ENCODE measurements at regions not wholly inside any gene's neighbourhood (a gene's known extent, or its start where the extent isn't known, plus 50 kb on each side); places are given as distances from the start of the nearest gene placed in this dataset.

DNA sequence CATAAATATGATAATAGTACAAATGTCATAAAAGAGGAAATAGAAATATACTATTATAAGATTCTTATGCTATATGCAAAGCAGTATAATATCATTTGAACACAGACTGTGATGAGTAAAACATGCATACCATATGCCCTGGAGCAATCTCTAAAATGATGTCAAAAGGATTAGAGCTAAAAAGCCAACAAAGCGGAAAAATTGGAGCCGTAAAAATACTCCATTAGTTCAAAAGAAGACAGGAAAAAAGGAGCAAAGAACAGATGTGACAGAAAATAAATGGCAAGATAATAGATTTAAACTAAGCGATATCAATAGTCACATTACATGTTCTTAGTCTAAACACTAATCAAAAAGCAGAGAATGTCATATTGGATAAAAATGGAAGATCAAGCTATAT is 191.0 kb upstream of the PLPP4 start:
- Mint-ChIP-seq H3K27ac (no peak overlapping the region), H3K27me3 (peaks cover 27% of the 10 kb centered on the region), H3K4me3 (no peak overlapping the region), H3K36me3 (ENCODE audit: low read depth) (no peaks in the 10 kb centered on the region), H3K4me1 (no peaks in the 10 kb centered on the region)
- no peaks in the 10 kb centered on the region for H3K9me3 ChIP-seq (ENCODE audit: control insufficient read depth, low read length, poor library complexity, severe bottlenecking)
- DNase-seq (no peak), ATAC-seq (no peak)

DNA sequence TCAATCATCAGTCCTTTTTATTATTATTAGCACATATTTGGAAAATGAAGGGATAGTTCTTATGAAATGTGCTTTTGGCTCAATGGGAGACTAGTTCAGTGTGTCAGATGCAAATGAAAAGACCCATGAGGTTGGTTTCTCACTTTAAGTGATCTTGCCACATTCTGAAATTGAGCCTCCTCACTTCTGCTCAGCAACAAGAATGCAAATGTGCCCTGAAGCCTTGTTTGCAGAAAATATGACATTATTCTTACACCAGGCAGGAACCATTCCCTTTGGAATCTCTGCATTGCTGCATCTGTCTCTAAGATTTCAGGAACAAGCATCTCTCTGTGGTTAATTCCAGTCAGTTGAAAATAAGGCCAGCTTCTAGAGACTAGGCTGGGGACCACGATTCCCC is 186.1 kb upstream of the PLPP4 start:
- Mint-ChIP-seq H3K27me3 (peaks cover 8% of the 10 kb centered on the region), H3K4me1 (no peaks in the 10 kb centered on the region), H3K36me3 (ENCODE audit: low read depth) (no peaks in the 10 kb centered on the region), H3K4me3 (no peak overlapping the region), H3K27ac (no peak overlapping the region)
- DNase-seq (no peak), ATAC-seq (no peak)
- H3K9me3 ChIP-seq (ENCODE audit: control insufficient read depth, low read length, poor library complexity, severe bottlenecking) = no peaks in the 10 kb centered on the region

DNA sequence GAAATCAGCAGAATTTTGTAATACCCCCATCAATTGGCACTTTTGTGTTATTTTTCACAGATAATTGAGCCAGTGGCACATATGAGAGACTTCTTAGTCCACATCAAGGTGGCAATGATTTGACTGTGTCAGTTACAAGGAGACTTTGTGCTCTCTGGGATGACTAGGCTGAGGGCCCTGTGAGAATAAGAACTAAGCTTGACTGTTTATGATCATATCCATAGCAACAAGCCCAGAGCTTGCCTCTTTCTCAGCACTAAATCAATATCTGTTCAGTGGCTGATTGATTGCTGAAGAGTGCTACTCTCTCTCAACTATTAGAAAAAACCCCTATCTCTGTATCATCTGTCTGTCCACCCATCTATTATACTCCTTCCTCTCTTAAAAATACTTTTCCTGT is 185.3 kb upstream of the PLPP4 start:
- Mint-ChIP-seq H3K36me3 (ENCODE audit: low read depth) (no peaks in the 10 kb centered on the region), H3K4me1 (no peaks in the 10 kb centered on the region), H3K27me3 (peaks cover 5% of the 10 kb centered on the region), H3K4me3 (no peak overlapping the region), H3K27ac (no peak overlapping the region)
- no peaks in the 10 kb centered on the region for H3K9me3 ChIP-seq (ENCODE audit: control insufficient read depth, low read length, poor library complexity, severe bottlenecking)
- no peak for DNase-seq
- ATAC-seq = no peak

DNA sequence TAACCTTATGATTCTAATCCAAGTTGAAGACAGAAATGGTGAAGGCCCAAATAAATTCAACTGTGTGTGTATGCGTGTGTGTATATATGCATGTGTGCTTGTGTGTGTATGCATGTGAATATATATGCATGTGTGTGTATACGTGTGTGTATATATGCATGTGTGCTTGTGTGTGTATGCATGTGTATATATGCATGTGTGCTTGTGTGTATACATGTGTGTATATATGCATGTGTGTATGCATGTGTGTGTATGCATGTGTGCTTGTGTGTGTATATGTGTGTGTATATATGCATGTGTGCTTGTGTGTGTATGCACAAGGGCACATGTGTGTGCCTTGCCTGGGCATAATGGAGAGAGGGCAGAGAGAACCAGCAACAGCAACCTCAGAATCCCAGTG is 184.7 kb upstream of the PLPP4 start:
- Mint-ChIP-seq H3K4me1 (no peaks in the 10 kb centered on the region), H3K27me3 (peaks cover 5% of the 10 kb centered on the region), H3K27ac (no peak overlapping the region), H3K4me3 (no peak overlapping the region), H3K36me3 (ENCODE audit: low read depth) (no peaks in the 10 kb centered on the region)
- no peaks in the 10 kb centered on the region for H3K9me3 ChIP-seq (ENCODE audit: control insufficient read depth, low read length, poor library complexity, severe bottlenecking)
- ATAC-seq (no peak), DNase-seq (no peak)

DNA sequence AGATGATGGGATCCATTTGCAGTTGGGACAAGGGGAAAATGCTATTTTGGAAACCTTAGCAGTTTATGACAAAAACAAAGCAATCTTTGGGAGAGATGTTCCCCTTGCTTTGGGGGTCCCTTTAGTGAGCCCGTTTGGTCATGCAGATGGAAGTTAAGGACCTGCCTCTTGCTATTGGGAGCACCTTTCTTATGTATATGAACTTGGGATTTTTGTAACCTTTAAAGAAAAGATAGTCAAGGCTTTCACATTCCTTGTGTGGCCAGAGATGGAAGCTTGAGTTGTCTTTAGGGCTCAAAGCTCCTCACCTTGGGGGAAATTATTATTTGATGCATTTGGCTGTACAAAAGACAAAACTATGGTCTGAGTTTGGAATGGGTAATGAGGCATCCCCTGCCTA is 179.0 kb upstream of the PLPP4 start:
- no peaks in the 10 kb centered on the region for H3K36me3 Mint-ChIP-seq (ENCODE audit: low read depth)
- no peak for ATAC-seq
- H3K4me3 Mint-ChIP-seq = no peak overlapping the region
- H3K4me1 Mint-ChIP-seq = no peaks in the 10 kb centered on the region
- H3K27ac Mint-ChIP-seq = no peak overlapping the region
- no peak for DNase-seq
- peaks cover 12% of the 10 kb centered on the region for H3K27me3 Mint-ChIP-seq
- H3K9me3 ChIP-seq (ENCODE audit: control insufficient read depth, low read length, poor library complexity, severe bottlenecking) = no peaks in the 10 kb centered on the region

DNA sequence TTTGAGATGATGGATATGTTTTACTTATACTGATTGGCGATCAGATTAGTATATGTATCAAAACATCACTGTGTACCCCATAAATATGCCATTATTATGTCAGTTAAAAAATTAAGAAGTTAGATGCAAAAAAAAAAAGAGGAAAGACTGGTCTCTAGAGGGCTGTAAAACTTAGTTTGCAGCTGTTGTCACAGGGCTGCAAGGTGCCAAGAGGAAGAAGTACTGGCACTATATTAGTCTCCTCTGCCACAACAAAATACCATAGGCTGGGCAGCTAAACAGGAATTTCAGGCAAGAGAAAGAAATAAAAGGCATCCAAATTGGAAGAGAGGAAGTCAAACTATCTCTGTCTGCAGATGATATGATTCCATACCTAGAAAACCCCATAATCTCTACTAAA is 177.8 kb upstream of the PLPP4 start:
- no peak overlapping the region for H3K4me3 Mint-ChIP-seq
- no peaks in the 10 kb centered on the region for H3K36me3 Mint-ChIP-seq (ENCODE audit: low read depth)
- ATAC-seq (no peak), DNase-seq (no peak)
- H3K4me1 Mint-ChIP-seq = no peaks in the 10 kb centered on the region
- H3K27ac Mint-ChIP-seq = no peak overlapping the region
- no peaks in the 10 kb centered on the region for H3K9me3 ChIP-seq (ENCODE audit: control insufficient read depth, low read length, poor library complexity, severe bottlenecking)
- peaks cover 11% of the 10 kb centered on the region for H3K27me3 Mint-ChIP-seq

DNA sequence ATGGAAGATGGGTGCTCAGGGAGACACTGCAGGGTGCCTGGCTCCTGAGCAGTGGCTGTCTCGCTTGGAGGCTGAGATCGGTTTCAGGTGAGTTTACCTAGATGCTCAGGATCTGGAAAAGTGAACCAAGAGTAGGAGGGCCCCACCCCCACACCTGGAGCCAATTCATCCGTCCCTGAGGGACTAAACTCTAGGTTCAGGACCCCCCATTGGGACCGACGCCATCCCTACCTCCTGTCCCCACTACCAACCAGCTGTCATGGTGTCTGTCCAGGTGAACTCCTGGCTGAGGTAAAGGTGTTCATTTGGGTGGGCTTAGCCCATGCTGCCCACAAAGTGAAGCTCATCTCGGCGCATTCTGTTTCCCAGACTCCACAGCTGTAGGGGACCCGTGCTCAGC is 174.6 kb upstream of the PLPP4 start:
- Mint-ChIP-seq H3K36me3 (ENCODE audit: low read depth) (no peaks in the 10 kb centered on the region), H3K27me3 (peaks cover 11% of the 10 kb centered on the region), H3K27ac (no peak overlapping the region), H3K4me1 (no peaks in the 10 kb centered on the region), H3K4me3 (no peak overlapping the region)
- DNase-seq = no peak
- no peaks in the 10 kb centered on the region for H3K9me3 ChIP-seq (ENCODE audit: control insufficient read depth, low read length, poor library complexity, severe bottlenecking)
- no peak for ATAC-seq

DNA sequence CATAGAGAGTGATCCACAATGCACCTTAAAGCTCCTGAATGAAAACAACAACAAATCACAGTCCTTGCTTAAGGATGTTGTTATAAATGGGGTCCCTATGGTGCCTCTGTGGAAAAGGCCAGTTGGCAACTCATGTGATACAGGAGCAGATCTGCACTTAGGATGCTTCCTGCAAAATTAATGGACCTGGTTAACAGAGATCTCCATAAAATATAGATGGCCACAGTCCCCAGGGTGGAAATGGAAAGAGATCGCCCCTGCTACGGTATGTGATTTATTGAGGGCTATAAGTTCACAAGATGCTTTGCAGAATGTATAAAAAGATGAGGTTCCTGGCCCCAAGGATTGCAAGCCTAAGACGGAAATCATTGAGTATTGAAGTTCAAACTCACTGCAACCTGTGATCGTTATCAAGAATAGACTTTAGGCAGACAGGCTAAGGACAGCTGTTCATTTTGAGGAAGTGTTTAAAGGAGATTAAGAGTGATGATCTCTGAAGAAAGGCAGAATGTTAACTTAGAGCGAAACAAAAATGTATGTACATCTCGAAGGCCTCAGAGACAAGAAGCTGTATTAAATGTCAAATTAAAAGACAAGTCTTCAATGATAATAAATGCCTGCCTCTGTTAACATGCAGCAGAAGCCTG is 174.1 kb upstream of the PLPP4 start:
- Mint-ChIP-seq H3K4me3 (no peak overlapping the region), H3K27me3 (peaks cover 7% of the 10 kb centered on the region), H3K4me1 (no peaks in the 10 kb centered on the region), H3K36me3 (ENCODE audit: low read depth) (no peaks in the 10 kb centered on the region), H3K27ac (no peak overlapping the region)
- H3K9me3 ChIP-seq (ENCODE audit: control insufficient read depth, low read length, poor library complexity, severe bottlenecking) = no peaks in the 10 kb centered on the region
- ATAC-seq = no peak
- DNase-seq = no peak

DNA sequence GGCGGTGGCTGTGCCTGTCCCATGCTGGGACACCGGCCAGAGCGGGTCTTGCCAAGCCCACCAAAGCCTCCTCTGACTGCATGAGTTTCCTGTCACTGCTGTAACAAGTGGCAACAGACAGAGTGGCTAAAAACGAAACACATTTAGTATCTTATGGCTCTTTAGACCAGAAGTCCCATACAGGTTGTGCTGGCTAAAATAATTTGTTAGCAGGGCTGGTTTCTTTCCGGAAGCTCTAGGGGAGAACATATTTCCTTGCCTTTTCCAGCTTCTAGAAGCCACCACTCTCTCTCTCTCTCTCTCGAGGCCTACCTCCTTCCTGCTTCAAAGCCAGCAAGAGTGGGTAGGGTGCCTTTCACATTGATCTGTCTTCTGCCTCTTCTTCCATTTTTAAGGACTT is 171.6 kb upstream of the PLPP4 start:
- Mint-ChIP-seq H3K27ac (no peak overlapping the region), H3K4me1 (no peaks in the 10 kb centered on the region), H3K4me3 (no peak overlapping the region), H3K36me3 (ENCODE audit: low read depth) (no peaks in the 10 kb centered on the region), H3K27me3 (peaks cover 27% of the 10 kb centered on the region)
- DNase-seq (no peak), ATAC-seq (no peak)
- H3K9me3 ChIP-seq (ENCODE audit: control insufficient read depth, low read length, poor library complexity, severe bottlenecking) = no peaks in the 10 kb centered on the region

DNA sequence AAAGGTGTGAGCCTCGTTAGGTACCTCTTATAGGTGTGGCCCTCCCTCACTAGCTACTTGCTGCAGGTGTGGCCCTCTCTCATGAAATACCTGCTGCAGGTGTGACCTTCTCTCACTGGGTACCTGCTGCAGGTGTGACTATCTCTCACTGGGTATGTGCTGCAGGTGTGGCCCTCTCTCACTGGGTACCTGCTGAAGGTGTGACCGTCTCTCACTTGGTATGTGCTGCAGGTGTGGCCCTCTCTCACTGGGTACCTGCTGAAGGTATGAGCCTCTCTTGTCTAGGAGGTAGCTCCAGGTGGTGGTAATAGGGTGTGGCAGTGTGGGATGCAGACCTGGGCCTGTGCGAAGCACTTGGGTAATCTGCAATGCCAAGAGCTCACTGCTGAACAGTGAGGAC is 170.7 kb upstream of the PLPP4 start:
- no peaks in the 10 kb centered on the region for H3K36me3 Mint-ChIP-seq (ENCODE audit: low read depth)
- ATAC-seq = no peak

DNA sequence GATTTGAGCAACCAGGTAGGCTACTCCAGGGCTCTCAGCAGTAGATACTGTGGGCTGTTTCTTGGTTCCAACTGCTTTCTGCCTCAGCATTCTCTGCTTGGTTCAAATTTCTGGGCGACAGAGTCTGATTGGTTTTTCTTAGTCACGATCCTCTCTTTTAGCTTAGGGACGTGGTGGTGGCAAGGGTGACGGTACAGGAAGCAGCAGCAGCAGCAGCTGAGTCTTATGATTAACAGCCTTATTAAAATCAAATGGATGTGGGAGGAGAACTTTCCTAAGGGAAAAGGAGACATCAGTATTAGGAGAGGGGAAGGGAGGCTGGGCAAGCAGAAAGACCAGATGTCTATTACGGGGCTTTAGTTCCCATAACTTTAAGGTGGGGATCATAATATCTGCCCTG is 156.5 kb upstream of the PLPP4 start:
- ATAC-seq = no peak
- no peak for DNase-seq
- peaks cover 16% of the 10 kb centered on the region for H3K27me3 Mint-ChIP-seq
- no peaks in the 10 kb centered on the region for H3K36me3 Mint-ChIP-seq (ENCODE audit: low read depth)
- no peak overlapping the region for H3K27ac Mint-ChIP-seq
- no peak overlapping the region for H3K4me3 Mint-ChIP-seq
- H3K4me1 Mint-ChIP-seq = no peaks in the 10 kb centered on the region
- H3K9me3 ChIP-seq (ENCODE audit: control insufficient read depth, low read length, poor library complexity, severe bottlenecking) = no peaks in the 10 kb centered on the region

More for the DNA sequence above, 170.7 kb upstream of the PLPP4 start:
- H3K4me3 Mint-ChIP-seq = no peak overlapping the region
- peaks cover 34% of the 10 kb centered on the region for H3K27me3 Mint-ChIP-seq
- H3K27ac Mint-ChIP-seq = no peak overlapping the region
- H3K4me1 Mint-ChIP-seq = no peaks in the 10 kb centered on the region
- H3K9me3 ChIP-seq (ENCODE audit: control insufficient read depth, low read length, poor library complexity, severe bottlenecking) = no peaks in the 10 kb centered on the region
- DNase-seq = no peak

DNA sequence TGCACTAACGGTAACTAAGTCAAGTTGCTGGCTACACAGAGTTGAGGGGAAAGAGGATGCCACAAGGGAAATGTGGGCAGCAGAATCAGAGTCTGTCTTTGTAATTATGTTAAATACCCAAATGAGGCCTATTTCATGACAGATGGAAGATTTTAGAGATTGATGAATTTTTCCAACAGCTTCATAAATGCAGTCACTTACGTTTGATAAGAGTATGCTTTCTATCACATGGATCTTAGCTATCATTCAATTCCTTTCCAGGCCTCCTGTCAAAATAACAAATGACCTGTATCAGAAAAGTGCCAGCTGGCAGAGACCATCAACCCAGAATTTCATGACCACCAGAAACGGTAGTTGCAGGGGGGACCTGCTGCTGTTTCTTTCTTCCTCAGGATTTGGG is 148.4 kb upstream of the PLPP4 start:
- no peak overlapping the region for H3K27ac Mint-ChIP-seq
- no peak overlapping the region for H3K4me3 Mint-ChIP-seq
- H3K4me1 Mint-ChIP-seq = no peaks in the 10 kb centered on the region
- DNase-seq = no peak
- H3K36me3 Mint-ChIP-seq (ENCODE audit: low read depth) = no peaks in the 10 kb centered on the region
- ATAC-seq = no peak
- peaks cover 3% of the 10 kb centered on the region for H3K9me3 ChIP-seq (ENCODE audit: control insufficient read depth, low read length, poor library complexity, severe bottlenecking)
- H3K27me3 Mint-ChIP-seq = peaks cover 24% of the 10 kb centered on the region

DNA sequence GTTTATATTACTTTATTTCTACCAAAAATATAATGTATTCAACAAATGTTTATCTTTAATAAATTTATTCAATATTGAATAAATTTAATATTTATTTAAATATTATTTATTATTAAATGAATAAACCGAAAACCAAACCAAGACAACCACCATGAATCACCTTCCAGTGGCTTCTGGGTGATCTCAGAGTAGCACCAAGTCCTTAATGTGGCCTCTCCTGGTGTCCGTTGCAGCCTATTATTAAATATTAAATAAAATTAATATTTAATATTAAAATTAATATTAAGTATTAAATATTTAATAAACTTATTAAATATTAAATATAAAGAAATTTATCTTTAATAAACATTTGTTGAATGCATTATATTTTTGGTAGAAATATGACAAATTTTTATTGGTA is 143.3 kb upstream of the PLPP4 start:
- no peaks in the 10 kb centered on the region for H3K4me1 Mint-ChIP-seq
- ATAC-seq (no peak), DNase-seq (no peak)
- no peaks in the 10 kb centered on the region for H3K36me3 Mint-ChIP-seq (ENCODE audit: low read depth)
- H3K27ac Mint-ChIP-seq = no peak overlapping the region
- no peak overlapping the region for H3K4me3 Mint-ChIP-seq
- peaks cover 10% of the 10 kb centered on the region for H3K27me3 Mint-ChIP-seq
- H3K9me3 ChIP-seq (ENCODE audit: control insufficient read depth, low read length, poor library complexity, severe bottlenecking) = no peaks in the 10 kb centered on the region

DNA sequence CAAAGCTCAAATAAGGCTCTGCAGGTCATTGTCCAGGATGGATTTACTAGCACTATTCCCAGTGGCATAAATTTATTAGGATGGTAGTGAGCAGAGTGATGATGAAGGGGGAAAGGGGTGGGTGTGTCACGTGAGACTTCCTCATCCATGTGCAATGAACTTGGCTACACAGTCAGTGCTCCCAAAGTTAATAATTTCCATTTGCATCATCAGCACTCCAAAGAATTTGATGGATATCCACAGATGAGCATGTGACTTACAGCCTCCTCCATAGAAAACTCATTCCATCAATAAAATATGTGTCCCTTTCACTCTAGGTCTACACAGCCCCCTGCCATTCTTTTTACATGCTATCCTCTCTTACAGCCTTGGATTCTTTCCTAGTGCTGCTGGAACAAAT is 142.6 kb upstream of the PLPP4 start:
- peaks cover 15% of the 10 kb centered on the region for H3K27me3 Mint-ChIP-seq

More for the DNA sequence above, 142.6 kb upstream of the PLPP4 start:
- Mint-ChIP-seq H3K4me1 (no peaks in the 10 kb centered on the region), H3K4me3 (no peak overlapping the region), H3K36me3 (ENCODE audit: low read depth) (no peaks in the 10 kb centered on the region), H3K27ac (no peak overlapping the region)
- DNase-seq (no peak), ATAC-seq (no peak)
- H3K9me3 ChIP-seq (ENCODE audit: control insufficient read depth, low read length, poor library complexity, severe bottlenecking) = no peaks in the 10 kb centered on the region
